ENCODE measurements at regions not wholly inside any gene's neighbourhood (a gene's known extent, or its start where the extent isn't known, plus 50 kb on each side); places are given as distances from the start of the nearest gene placed in this dataset.

DNA sequence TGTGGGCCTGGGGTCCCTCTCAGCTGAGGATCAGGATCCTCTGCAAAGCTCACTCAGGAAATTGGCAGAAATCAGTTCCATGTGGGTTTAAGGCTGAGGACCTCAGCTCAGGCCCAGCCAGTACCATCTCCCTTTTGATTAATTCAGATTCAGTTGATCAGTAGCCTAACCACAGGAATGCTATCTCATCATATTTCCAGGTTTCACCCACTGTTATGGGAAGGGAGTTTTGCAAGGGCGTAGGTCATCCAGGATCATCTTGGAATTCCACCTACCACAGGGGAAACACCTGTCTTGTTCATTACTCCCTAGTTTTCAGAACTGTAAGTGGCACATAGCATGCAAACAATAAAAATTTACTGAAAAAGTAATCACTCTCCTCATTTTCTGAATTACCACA, 399.5 kb upstream of the CNTN3 start:
- TF ChIP-seq CTCF (IDR thresholded peaks at IDR 0.05) (no peak), POLR2A (IDR thresholded peaks at IDR 0.05) (no peak)

Measured in esophagus squamous epithelium (tissue), 4 donors.